Temporal lobe (tissue), 1 donor: ENCODE measurements at regions not wholly inside any gene's neighbourhood (a gene's known extent, or its start where the extent isn't known, plus 50 kb on each side); places are given as distances from the start of the nearest gene placed in this dataset. TPM values are rescaled to one million over a fixed set of nuclear protein-coding genes. Genes with fewer than 3 reads are reported as not detected.

Experiments used
- small RNA-seq: library from RNA; depleted of rRNA; stranded (forward); fragments of <200 nt; gene quantifications from one replicate; pipeline ENCODE3, GENCODE V24; 2014; ENCODE audit warnings: low replicate concordance

Small RNA genes lying in the stretch of these regions (small RNA-seq; reads per million reads assigned to genes)
- gene AC084373.1 = not detected
